ENCODE measurements at regions not wholly inside any gene's neighbourhood (a gene's known extent, or its start where the extent isn't known, plus 50 kb on each side); places are given as distances from the start of the nearest gene placed in this dataset.

- TF ChIP-seq HOXC10 (CRISPR knock-in tag; IDR thresholded peaks at IDR 0.05) (no peak), CTCF (tag by site-specific recombination; IDR thresholded peaks at IDR 0.05) (no peak), ZNF274 (IDR thresholded peaks at IDR 0.05; ENCODE audit: low read length) (no peak), ZNF274 (tag by site-specific recombination; IDR thresholded peaks at IDR 0.05; ENCODE audit: borderline replicate concordance) (no peak), TSHZ1 (tag by site-specific recombination; IDR thresholded peaks at IDR 0.05; ENCODE audit: borderline replicate concordance) (no peak), ZSCAN18 (tag by site-specific recombination; IDR thresholded peaks at IDR 0.05) (no peak), ZBTB49 (tag by site-specific recombination; IDR thresholded peaks at IDR 0.05; ENCODE audit: low read depth) (no peak), ZNF18 (tag by site-specific recombination; IDR thresholded peaks at IDR 0.05) (no peak), ZNF140 (tag by site-specific recombination; IDR thresholded peaks at IDR 0.05) (no peak), ZNF654 (tag by site-specific recombination; IDR thresholded peaks at IDR 0.05; ENCODE audit: low read depth) (no peak), KLF10 (tag by site-specific recombination; IDR thresholded peaks at IDR 0.05) (no peak), ZNF830 (tag by site-specific recombination; IDR thresholded peaks at IDR 0.05; ENCODE audit: low read depth) (no peak)
- no peak overlapping the region for H3K27ac ChIP-seq (ENCODE audit: extremely low read depth, low read depth, low read length)
- no peaks in the 10 kb centered on the region for H3K9me3 ChIP-seq (ENCODE audit: control insufficient read depth, insufficient read depth, low read depth, low read length)
- ChIA-PET CTCF (no interaction called here), POLR2A (no interaction called here)
- H3K4me3 ChIP-seq (ENCODE audit: low read depth, low read length) = no peak overlapping the region
- H3K4me1 ChIP-seq (ENCODE audit: control insufficient read depth, insufficient read depth, low read length) = no peaks in the 10 kb centered on the region
- no peaks in the 10 kb centered on the region for H3K36me3 ChIP-seq (ENCODE audit: control insufficient read depth in 2 of 2, insufficient read depth in 1 of 2, low read length in 2 of 2)
Observed at GRCh38 chr5:175606409-175606808, 51.5 kb upstream of the HRH2 start.
